Non-pigmented ciliary epithelial cell (primary cell): ENCODE measurements at regions not wholly inside any gene's neighbourhood (a gene's known extent, or its start where the extent isn't known, plus 50 kb on each side); places are given as distances from the start of the nearest gene placed in this dataset.
"Not testable (repeated sequence)": the region's sequence is repeated elsewhere in the genome, so short reads cannot be mapped to it uniquely, and the experiment has no call there.

Source experiments
- DNase-seq: peaks from one replicate; pipeline ENCODE4 v3.0.0-alpha.2; 2010; ENCODE audit warnings: low read depth

- DNase-seq = no peak
Measured at GRCh38 chr4:181007751-181008150, 1235.5 kb upstream of the TENM3 start.

- no peak for DNase-seq
Measured at GRCh38 chr4:181008164-181008563, 1235.0 kb upstream of the TENM3 start.

- DNase-seq = no peak
Measured at GRCh38 chr4:181013162-181013561, 1230.0 kb upstream of the TENM3 start.

- DNase-seq = no peak
Measured at GRCh38 chr4:181017038-181017437, 1226.2 kb upstream of the TENM3 start.

GRCh38 chr4:181018472-181018871, 1224.7 kb upstream of the TENM3 start:
- DNase-seq = no peak

GRCh38 chr4:181018913-181019312, 1224.3 kb upstream of the TENM3 start:
- DNase-seq = no peak

- no peak for DNase-seq
Measured at GRCh38 chr4:181020456-181020855, 1222.7 kb upstream of the TENM3 start.

- DNase-seq = no peak
Measured at GRCh38 chr4:181021213-181021612, 1222.0 kb upstream of the TENM3 start.

- DNase-seq = not testable (repeated sequence)
Measured at GRCh38 chr4:181030135-181030921, 1212.9 kb upstream of the TENM3 start.

GRCh38 chr4:181030961-181031360, 1212.2 kb upstream of the TENM3 start:
- no peak for DNase-seq

GRCh38 chr4:181043486-181043885, 1199.7 kb upstream of the TENM3 start:
- DNase-seq = no peak

GRCh38 chr4:181046809-181047208, 1196.4 kb upstream of the TENM3 start:
- no peak for DNase-seq

GRCh38 chr4:181051931-181052330, 1191.3 kb upstream of the TENM3 start:
- DNase-seq = no peak

GRCh38 chr4:181061787-181062186, 1181.4 kb upstream of the TENM3 start:
- no peak for DNase-seq

GRCh38 chr4:181063212-181063611, 1180.0 kb upstream of the TENM3 start:
- DNase-seq = no peak

GRCh38 chr4:181077341-181077740, 1165.9 kb upstream of the TENM3 start:
- no peak for DNase-seq

GRCh38 chr4:181078196-181078595, 1165.0 kb upstream of the TENM3 start:
- DNase-seq = peak; percentile 9

- DNase-seq = no peak
Measured at GRCh38 chr4:181083757-181084361, 1159.3 kb upstream of the TENM3 start.

GRCh38 chr4:181085557-181085956, 1157.6 kb upstream of the TENM3 start:
- no peak for DNase-seq

GRCh38 chr4:181105487-181105886, 1137.7 kb upstream of the TENM3 start:
- DNase-seq = no peak

- DNase-seq = no peak
Measured at GRCh38 chr4:181106398-181106797, 1136.8 kb upstream of the TENM3 start.

- DNase-seq = no peak
Measured at GRCh38 chr4:181108237-181108636, 1135.0 kb upstream of the TENM3 start.

- no peak for DNase-seq
Measured at GRCh38 chr4:181119186-181119585, 1124.0 kb upstream of the TENM3 start.

GRCh38 chr4:181121733-181122132, 1121.5 kb upstream of the TENM3 start:
- no peak for DNase-seq
